ENCODE measurements at regions not wholly inside any gene's neighbourhood (a gene's known extent, or its start where the extent isn't known, plus 50 kb on each side); places are given as distances from the start of the nearest gene placed in this dataset.
A peak's percentile ranks its signal among the peaks of the same experiment; 100 is the strongest.

DNA sequence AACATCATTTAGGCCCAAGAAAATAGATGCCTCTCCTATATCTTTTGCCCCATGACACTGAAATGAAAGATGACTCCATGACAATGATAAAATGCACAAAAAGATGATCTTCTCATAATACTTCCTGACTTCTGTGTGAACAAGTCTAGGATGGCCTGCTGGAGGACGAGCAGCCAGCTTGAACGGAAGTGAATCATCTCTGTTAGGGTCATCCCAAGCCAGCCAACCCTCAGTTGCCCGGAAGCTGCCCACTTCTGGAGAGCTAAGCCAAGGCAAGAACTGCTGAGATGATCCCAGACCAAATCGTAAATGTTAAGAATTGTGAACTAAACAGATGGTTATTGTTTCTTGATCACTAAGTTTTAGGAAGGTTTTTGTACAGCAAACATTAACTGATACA lies 249.7 kb upstream of the HS3ST5 start:
- intact Hi-C loops (cut with micrococcal nuclease; ENCODE audit: unreplicated experiment), result no loop called here
- Histone ChIP-seq H3K4me2 (ENCODE audit: low read depth, low read length) (no peak overlapping the region), H3K27me3 (ENCODE audit: control insufficient read depth in 1 of 2, insufficient read depth in 2 of 2, low read length in 2 of 2) (no peaks in the 10 kb centered on the region; a peak in 1 of 5 replicates), H3K27ac (ENCODE audit: extremely low read length, insufficient read depth, low read length) (no peak overlapping the region), H4K20me1 (ENCODE audit: insufficient read depth, low read length) (no peaks in the 10 kb centered on the region), H3K9me3 (ENCODE audit: low read length) (no peaks in the 10 kb centered on the region), H3K4me1 (ENCODE audit: insufficient read depth, low read length) (no peaks in the 10 kb centered on the region), H3K4me3 (replicated peaks in 1 of 3; ENCODE audit: insufficient read depth in 1 of 3, low read depth in 2 of 3, low read length in 3 of 3) (no peak overlapping the region), H3K79me2 (ENCODE audit: insufficient read depth, low read length) (no peaks in the 10 kb centered on the region), H3K36me3 (replicated peaks in 1 of 2; ENCODE audit: control insufficient read depth in 1 of 2, insufficient read depth in 2 of 2, low read length in 2 of 2) (no peaks in the 10 kb centered on the region), H2AFZ (ENCODE audit: low read length) (no peak overlapping the region), H3K9ac (ENCODE audit: insufficient read depth, low read depth, low read length) (no peak overlapping the region)
- no peak for DNase-seq (ENCODE audit: low spot score)
- 20% methylated on average over 4 of the region's 4 CpGs for WGBS (ENCODE audit: low lambda C conversion rate)
- ATAC-seq, result no peak
- BruUV-seq (replicated peaks), result no TSS peak
- in situ Hi-C loops (cut with HindIII; ENCODE audit: extremely low pct_ligation_motif_present, low pct_unique_long_range_greater_than_20kb), result no loop called here
- CTCF ChIA-PET (ENCODE audit: low intra/inter-chr PET ratio, low total read pairs), result no interaction called here
- TF ChIP-seq ZNF143 (CRISPR knock-in tag; IDR thresholded peaks at IDR 0.05) (no peak), GABPA (IDR thresholded peaks at IDR 0.05; ENCODE audit: low read depth, low read length) (no peak), GABPA (CRISPR knock-in tag; IDR thresholded peaks at IDR 0.05; ENCODE audit: low read depth) (0 out of 2 replicates have a peak, but pooled peaks have one; percentile 27)
- POLR2A ChIA-PET, result no interaction called here
- FAIRE-seq, result no peak

GRCh38 chr6:114588726-114589125 lies 245.9 kb upstream of the HS3ST5 start:
- FAIRE-seq (no peak), DNase-seq (ENCODE audit: low spot score) (no peak), ATAC-seq (no peak)
- H3K4me2 ChIP-seq (ENCODE audit: low read depth, low read length), result no peak overlapping the region
- intact Hi-C loops (cut with micrococcal nuclease; ENCODE audit: unreplicated experiment), result no loop called here
- no peaks in the 10 kb centered on the region for H3K36me3 ChIP-seq (replicated peaks in 1 of 2; ENCODE audit: control insufficient read depth in 1 of 2, insufficient read depth in 2 of 2, low read length in 2 of 2)
- H3K4me1 ChIP-seq (ENCODE audit: insufficient read depth, low read length), result no peaks in the 10 kb centered on the region
- 12% methylated on average over 5 of the region's 5 CpGs for WGBS (ENCODE audit: low lambda C conversion rate)
- no peaks in the 10 kb centered on the region; a peak in 1 of 5 replicates for H3K27me3 ChIP-seq (ENCODE audit: control insufficient read depth in 1 of 2, insufficient read depth in 2 of 2, low read length in 2 of 2)
- H3K9ac ChIP-seq (ENCODE audit: insufficient read depth, low read depth, low read length), result no peak overlapping the region
- H2AFZ ChIP-seq (ENCODE audit: low read length), result no peak overlapping the region
- in situ Hi-C loops (cut with HindIII; ENCODE audit: extremely low pct_ligation_motif_present, low pct_unique_long_range_greater_than_20kb), result no loop called here
- ChIA-PET POLR2A (no interaction called here), CTCF (ENCODE audit: low intra/inter-chr PET ratio, low total read pairs) (no interaction called here)
- H3K27ac ChIP-seq (ENCODE audit: extremely low read length, insufficient read depth, low read length), result no peak overlapping the region
- no peaks in the 10 kb centered on the region for H4K20me1 ChIP-seq (ENCODE audit: insufficient read depth, low read length)
- no peaks in the 10 kb centered on the region for H3K9me3 ChIP-seq (ENCODE audit: low read length)
- no peak for TF ChIP-seq KLF9 (CRISPR knock-in tag; IDR thresholded peaks at IDR 0.05; ENCODE audit: low read depth)
- no peak for TF ChIP-seq HOXA7 (CRISPR knock-in tag; IDR thresholded peaks at IDR 0.05)
- TF ChIP-seq ZNF781 (CRISPR knock-in tag; IDR thresholded peaks at IDR 0.05; ENCODE audit: borderline replicate concordance, not compliant biosample characterization), result no peak
- no peak for TF ChIP-seq PRMT3 (CRISPR knock-in tag; IDR thresholded peaks at IDR 0.05; ENCODE audit: borderline replicate concordance, low read depth)
- TF ChIP-seq JUN (CRISPR knock-in tag; IDR thresholded peaks at IDR 0.05), result no peak
- no peak for TF ChIP-seq ZFYVE20 (CRISPR knock-in tag; IDR thresholded peaks at IDR 0.05; ENCODE audit: borderline replicate concordance, low read depth)
- no peak for TF ChIP-seq ZNF609 (CRISPR knock-in tag; IDR thresholded peaks at IDR 0.05; ENCODE audit: borderline replicate concordance)
- no peak for TF ChIP-seq AKAP8 (CRISPR knock-in tag; IDR thresholded peaks at IDR 0.05)
- TF ChIP-seq ZNF564 (CRISPR knock-in tag; IDR thresholded peaks at IDR 0.05), result no peak
- TF ChIP-seq ATF1 (CRISPR knock-in tag; IDR thresholded peaks at IDR 0.05), result no peak
- no peaks in the 10 kb centered on the region for H3K79me2 ChIP-seq (ENCODE audit: insufficient read depth, low read length)
- H3K4me3 ChIP-seq (replicated peaks in 1 of 3; ENCODE audit: insufficient read depth in 1 of 3, low read depth in 2 of 3, low read length in 3 of 3), result no peak overlapping the region
- BruUV-seq (replicated peaks), result no TSS peak

All from HepG2 (cell line).